A549 (cell line): ENCODE measurements at regions not wholly inside any gene's neighbourhood (a gene's known extent, or its start where the extent isn't known, plus 50 kb on each side); places are given as distances from the start of the nearest gene placed in this dataset.

Experiments
- CHD2 ChIP-seq: fragments of 150-350 bp; IDR thresholded peaks from 2 replicates; pipeline ENCODE4 v1.6.1; 2014; ENCODE audit warnings: low read length; ENCODE audit not compliant: partially characterized antibody
- CTCF ChIP-seq: fragments of >200 bp; sonication (Bioruptor Twin); formaldehyde crosslinking; IDR thresholded peaks from 3 replicates; pipeline ENCODE4 v1.5.1; 2016
- EP300 ChIP-seq, 2 experiments: fragments of >200 bp; sonication (Bioruptor Twin); formaldehyde crosslinking; IDR thresholded peaks; 2 replicates in 1 of 2; 3 replicates in 1 of 2; pipeline ENCODE4 v1.6.1; 2016 to 2017
- NFE2L2 ChIP-seq: fragments of 150-350 bp; conservative IDR thresholded peaks from 2 replicates; pipeline ENCODE4 v1.6.1; 2014; ENCODE audit warnings: low read length
- RCOR1 ChIP-seq: fragments of 150-350 bp; IDR thresholded peaks from 2 replicates; pipeline ENCODE4 v1.6.1; 2014; ENCODE audit warnings: antibody characterized with exemption, low read length, low read depth
- REST ChIP-seq: fragments of 200-600 bp; sonication (generic); IDR thresholded peaks from 2 replicates; pipeline ENCODE4 v1.6.1; 2016; ENCODE audit warnings: antibody characterized with exemption, mild to moderate bottlenecking, moderate library complexity
- RFX5 ChIP-seq: fragments of 450-650 bp; IDR thresholded peaks from 2 replicates; pipeline ENCODE4 v1.7.1; 2014; ENCODE audit warnings: antibody characterized with exemption, mild to moderate bottlenecking, moderate library complexity
- RNF2 ChIP-seq: fragments of 200-600 bp; sonication (generic); IDR thresholded peaks from 2 replicates; pipeline ENCODE4 v1.6.1; 2016; ENCODE audit warnings: low read depth, mild to moderate bottlenecking, antibody characterized with exemption, moderate library complexity, borderline replicate concordance
- SMC3 ChIP-seq: fragments of >200 bp; sonication (Bioruptor Twin); formaldehyde crosslinking; IDR thresholded peaks from 3 replicates; pipeline ENCODE4 v1.6.1; 2018; ENCODE audit warnings: inconsistent platforms
- USF2 ChIP-seq: fragments of 450-650 bp; IDR thresholded peaks from 2 replicates; pipeline ENCODE4 v1.6.1; 2014; ENCODE audit warnings: antibody characterized with exemption
- ZFP36 ChIP-seq: fragments of 450-650 bp; IDR thresholded peaks from 2 replicates; pipeline ENCODE4 v1.6.1; 2014; ENCODE audit warnings: borderline replicate concordance; ENCODE audit not compliant: partially characterized antibody

DNA sequence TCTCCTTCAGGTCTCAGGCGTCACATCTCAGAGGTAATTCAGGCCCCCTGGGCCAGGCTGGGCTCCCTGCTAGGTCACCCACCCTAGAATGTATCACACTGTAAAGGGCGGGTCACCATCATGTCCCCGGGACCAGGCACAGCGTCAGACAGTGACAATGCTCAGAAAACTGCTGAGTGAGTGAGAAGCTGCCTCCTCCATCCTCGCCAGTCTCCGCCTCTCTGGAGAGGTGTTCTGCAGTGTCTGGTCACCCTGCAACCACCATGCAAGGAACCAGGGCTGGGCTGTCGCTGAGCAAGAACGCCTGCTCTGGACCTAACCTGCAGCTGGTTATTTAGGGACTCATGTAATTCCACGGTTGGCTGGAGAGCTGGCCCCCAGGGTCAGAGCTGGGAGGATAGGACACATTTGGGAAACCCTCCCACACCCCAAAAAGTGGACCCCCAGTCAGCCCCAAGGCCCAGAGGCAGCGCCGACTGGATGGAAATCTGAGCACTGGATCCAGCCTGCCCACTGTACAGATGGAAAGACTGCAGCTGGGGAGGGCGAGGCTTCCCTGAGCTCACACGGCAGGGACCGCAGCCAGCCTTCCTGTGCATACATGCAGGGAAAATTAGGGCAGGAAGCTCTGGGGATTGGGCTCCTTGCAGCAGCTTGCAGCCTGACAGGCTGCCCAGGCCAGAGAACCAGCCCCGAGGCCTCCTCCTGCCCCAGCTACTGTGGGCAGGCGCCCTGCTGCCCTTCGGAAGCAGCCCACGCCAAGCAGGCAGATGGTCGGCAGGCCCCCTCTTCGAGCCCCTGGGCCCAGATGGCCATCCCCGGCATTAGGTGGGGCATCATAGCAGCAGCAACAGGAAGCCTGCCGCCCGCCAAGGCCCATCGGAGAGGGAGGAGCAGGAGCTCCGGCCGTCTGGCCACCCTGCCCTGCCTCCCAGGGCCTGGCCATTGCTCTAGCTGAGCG lies 105.4 kb upstream of the ZMIZ1 start:
- TF ChIP-seq EP300 (IDR thresholded peaks at IDR 0.05) (no peak), CTCF (no peak), RNF2 (no peak), USF2 (no peak), RFX5 (no peak), REST (no peak), NFE2L2 (no peak), RCOR1 (no peak), SMC3 (no peak), ZFP36 (no peak), CHD2 (no peak)
